ENCODE measurements at regions not wholly inside any gene's neighbourhood (a gene's known extent, or its start where the extent isn't known, plus 50 kb on each side); places are given as distances from the start of the nearest gene placed in this dataset.

DNA sequence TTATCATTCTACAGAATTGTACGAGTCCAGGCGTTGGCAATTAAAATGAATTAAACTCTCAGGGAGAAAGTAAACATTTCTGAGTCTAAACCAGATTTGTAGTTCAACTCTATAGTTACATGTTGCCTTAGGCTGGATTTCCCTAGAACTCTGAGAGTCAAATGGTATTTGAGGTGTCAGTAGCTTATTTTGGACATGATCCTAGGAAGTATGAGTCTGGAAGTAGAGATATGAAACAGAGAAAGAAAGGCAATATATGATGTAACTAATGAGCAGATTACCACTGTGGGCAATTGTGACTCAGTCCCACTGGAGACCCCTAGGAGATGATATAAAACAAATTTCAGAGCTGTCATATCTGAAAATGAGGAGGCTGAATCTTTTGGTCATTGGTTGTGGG lies 199.1 kb upstream of the UBE2E3 start:
- intact Hi-C loops (cut with micrococcal nuclease; ENCODE audit: unreplicated experiment) = no loop called here
- BruUV-seq (replicated peaks) = no TSS peak
- POLR2A ChIA-PET (ENCODE audit: unreplicated experiment) = interaction anchor here (0.6 kb wide), 1 partner anchor 149 kb away, joined by 4 read pairs; no protein-coding TSS in a partner anchor

DNA sequence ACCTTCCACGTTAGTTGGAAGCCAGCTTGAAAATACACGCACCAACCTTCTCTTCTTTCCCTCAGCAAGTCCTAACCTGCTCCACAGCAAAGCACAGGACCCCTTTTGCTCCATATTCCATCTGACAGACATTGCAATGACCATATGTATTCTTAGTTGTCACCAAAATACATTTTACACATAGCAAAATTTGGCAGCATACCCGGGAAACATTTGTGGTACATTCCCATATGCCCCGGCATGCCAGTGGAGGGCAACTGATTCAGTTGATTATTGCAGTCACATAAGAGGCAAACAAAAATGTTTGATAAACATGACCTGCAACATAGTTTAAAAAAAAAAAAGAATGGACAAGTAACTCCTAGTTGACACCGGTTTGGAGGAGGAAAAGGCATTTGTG lies 202.1 kb upstream of the UBE2E3 start:
- BruUV-seq (replicated peaks) = no TSS peak
- TF ChIP-seq, protein P1, sequence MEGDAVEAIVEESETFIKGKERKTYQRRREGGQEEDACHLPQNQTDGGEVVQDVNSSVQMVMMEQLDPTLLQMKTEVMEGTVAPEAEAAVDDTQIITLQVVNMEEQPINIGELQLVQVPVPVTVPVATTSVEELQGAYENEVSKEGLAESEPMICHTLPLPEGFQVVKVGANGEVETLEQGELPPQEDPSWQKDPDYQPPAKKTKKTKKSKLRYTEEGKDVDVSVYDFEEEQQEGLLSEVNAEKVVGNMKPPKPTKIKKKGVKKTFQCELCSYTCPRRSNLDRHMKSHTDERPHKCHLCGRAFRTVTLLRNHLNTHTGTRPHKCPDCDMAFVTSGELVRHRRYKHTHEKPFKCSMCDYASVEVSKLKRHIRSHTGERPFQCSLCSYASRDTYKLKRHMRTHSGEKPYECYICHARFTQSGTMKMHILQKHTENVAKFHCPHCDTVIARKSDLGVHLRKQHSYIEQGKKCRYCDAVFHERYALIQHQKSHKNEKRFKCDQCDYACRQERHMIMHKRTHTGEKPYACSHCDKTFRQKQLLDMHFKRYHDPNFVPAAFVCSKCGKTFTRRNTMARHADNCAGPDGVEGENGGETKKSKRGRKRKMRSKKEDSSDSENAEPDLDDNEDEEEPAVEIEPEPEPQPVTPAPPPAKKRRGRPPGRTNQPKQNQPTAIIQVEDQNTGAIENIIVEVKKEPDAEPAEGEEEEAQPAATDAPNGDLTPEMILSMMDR (conservative IDR thresholded peaks at IDR 0.05) = no peak
- TF ChIP-seq EZH2 (IDR thresholded peaks at IDR 0.05; ENCODE audit: low read depth) = no peak
- intact Hi-C loops (cut with micrococcal nuclease; ENCODE audit: unreplicated experiment) = no loop called here
- no peak overlapping the region for H3K27ac ChIP-seq
- ChIA-PET CTCF (no interaction called here), POLR2A (ENCODE audit: unreplicated experiment) (no interaction called here)
- no peaks in the 10 kb centered on the region for H3K4me1 ChIP-seq (replicated peaks; ENCODE audit: insufficient read depth)
- no peaks in the 10 kb centered on the region for H3K36me3 ChIP-seq (ENCODE audit: low read depth)
- no peak overlapping the region for H3K4me2 ChIP-seq
- H2AFZ ChIP-seq = no peak overlapping the region
- H3K27me3 ChIP-seq (ENCODE audit: insufficient read depth, low read depth) = no peaks in the 10 kb centered on the region
- no peak overlapping the region for H3K4me3 ChIP-seq
- no peaks in the 10 kb centered on the region for H3K9me3 ChIP-seq (ENCODE audit: insufficient read depth, low read depth)
- no peaks in the 10 kb centered on the region for H4K20me1 ChIP-seq (ENCODE audit: insufficient read depth)
- H3K9me2 ChIP-seq (ENCODE audit: insufficient read depth) = peaks cover 6% of the 10 kb centered on the region; the same call in 1 of the 2 replicates
- no peak for DNase-seq
- no peaks in the 10 kb centered on the region for H3F3A ChIP-seq (ENCODE audit: insufficient read depth, low read depth)
- no peaks in the 10 kb centered on the region for H3K79me2 ChIP-seq (ENCODE audit: low read depth)

More for the DNA sequence above, 199.1 kb upstream of the UBE2E3 start:
- CTCF ChIA-PET = no interaction called here
- no peak for TF ChIP-seq EZH2 (IDR thresholded peaks at IDR 0.05; ENCODE audit: low read depth)
- TF ChIP-seq, protein P1 (conservative IDR thresholded peaks at IDR 0.05) = no peak
- no peaks in the 10 kb centered on the region for H3K9me3 ChIP-seq (ENCODE audit: insufficient read depth, low read depth)
- DNase-seq = no peak
- no peaks in the 10 kb centered on the region for H3F3A ChIP-seq (ENCODE audit: insufficient read depth, low read depth)
- H4K20me1 ChIP-seq (ENCODE audit: insufficient read depth) = no peaks in the 10 kb centered on the region
- no peaks in the 10 kb centered on the region for H3K4me1 ChIP-seq (replicated peaks; ENCODE audit: insufficient read depth)
- no peaks in the 10 kb centered on the region for H3K36me3 ChIP-seq (ENCODE audit: low read depth)
- H3K9me2 ChIP-seq (ENCODE audit: insufficient read depth) = peaks cover 6% of the 10 kb centered on the region; the same call in 1 of the 2 replicates
- H3K4me2 ChIP-seq = no peak overlapping the region
- no peak overlapping the region for H3K4me3 ChIP-seq
- no peaks in the 10 kb centered on the region for H3K79me2 ChIP-seq (ENCODE audit: low read depth)
- H3K27me3 ChIP-seq (ENCODE audit: insufficient read depth, low read depth) = no peaks in the 10 kb centered on the region
- no peak overlapping the region for H3K27ac ChIP-seq
- no peak overlapping the region for H2AFZ ChIP-seq

DNA sequence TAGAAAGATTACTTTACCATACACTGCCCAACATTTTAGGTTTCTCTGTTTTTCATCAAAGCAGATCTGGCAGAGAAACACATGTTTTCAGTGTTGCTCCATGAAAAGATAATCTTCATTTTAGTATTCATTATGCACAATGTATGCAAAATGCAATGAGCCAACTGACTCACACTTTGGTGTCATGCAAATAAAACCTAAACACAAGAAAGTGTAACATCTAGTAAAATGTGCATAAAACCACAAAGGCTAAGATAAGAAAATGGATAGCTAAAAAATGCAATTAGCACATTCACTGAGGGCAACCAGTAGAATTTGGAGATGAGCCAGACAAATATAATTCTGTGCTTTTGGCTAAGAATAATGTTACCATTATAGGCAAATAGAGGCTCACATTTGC lies 203.5 kb upstream of the UBE2E3 start:
- Histone ChIP-seq H3K9me2 (ENCODE audit: insufficient read depth) (peaks cover 9% of the 10 kb centered on the region; the same call in 1 of the 2 replicates), H3K79me2 (ENCODE audit: low read depth) (no peaks in the 10 kb centered on the region), H2AFZ (no peak overlapping the region), H3F3A (ENCODE audit: insufficient read depth, low read depth) (no peaks in the 10 kb centered on the region), H3K36me3 (ENCODE audit: low read depth) (no peaks in the 10 kb centered on the region), H3K27ac (no peak overlapping the region), H4K20me1 (ENCODE audit: insufficient read depth) (no peaks in the 10 kb centered on the region), H3K27me3 (ENCODE audit: insufficient read depth, low read depth) (no peaks in the 10 kb centered on the region), H3K4me2 (no peak overlapping the region), H3K4me3 (no peak overlapping the region), H3K4me1 (replicated peaks; ENCODE audit: insufficient read depth) (no peaks in the 10 kb centered on the region), H3K9me3 (ENCODE audit: insufficient read depth, low read depth) (no peaks in the 10 kb centered on the region)
- no peak for DNase-seq
- TF ChIP-seq EZH2 (IDR thresholded peaks at IDR 0.05; ENCODE audit: low read depth) = no peak
- TF ChIP-seq, protein P1 (conservative IDR thresholded peaks at IDR 0.05) = no peak
- CTCF ChIA-PET = no interaction called here
- intact Hi-C loops (cut with micrococcal nuclease; ENCODE audit: unreplicated experiment) = no loop called here
- POLR2A ChIA-PET (ENCODE audit: unreplicated experiment) = no interaction called here
- BruUV-seq (replicated peaks) = no TSS peak
